ENCODE measurements at regions not wholly inside any gene's neighbourhood (a gene's known extent, or its start where the extent isn't known, plus 50 kb on each side); places are given as distances from the start of the nearest gene placed in this dataset.

DNA sequence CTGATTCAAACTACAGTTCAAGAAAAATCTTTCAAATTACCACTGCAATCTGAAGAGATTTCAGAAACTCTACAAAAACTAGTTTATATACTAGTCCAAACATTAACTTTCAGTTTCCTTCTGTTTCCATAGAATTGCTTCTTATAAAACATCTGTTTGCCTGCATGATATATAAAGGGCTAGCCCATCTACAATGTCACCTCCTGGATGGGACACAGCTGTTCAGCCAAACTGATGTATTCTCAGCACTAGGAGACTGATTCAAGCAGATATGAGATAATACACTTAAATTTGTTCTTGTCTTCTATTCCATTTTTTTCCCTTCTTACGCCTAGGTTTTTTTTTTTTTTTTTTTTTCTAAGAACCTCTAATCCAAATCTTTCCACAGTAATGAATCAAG lies 1569.7 kb upstream of the IGFBP7 start:
- DNase-seq: no peak

DNA sequence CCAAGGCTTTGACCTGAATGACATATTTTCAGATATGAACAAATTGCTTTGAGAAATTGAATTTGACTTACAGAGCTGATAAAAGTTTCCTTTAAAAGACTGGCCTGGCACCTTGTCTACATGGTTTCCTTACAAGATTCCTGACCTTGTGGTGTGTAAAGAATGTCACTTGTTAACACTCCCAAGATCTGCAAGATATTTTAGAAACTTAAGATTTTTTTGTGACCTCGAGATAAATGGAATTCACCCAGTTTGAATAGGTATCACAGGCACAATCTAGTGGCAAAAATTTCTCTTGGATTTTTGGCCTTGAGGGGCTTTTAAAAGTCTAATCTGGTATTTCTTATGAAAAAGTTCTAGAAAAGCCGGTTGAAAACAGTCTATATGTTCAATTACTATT lies 1568.9 kb upstream of the IGFBP7 start:
- DNase-seq: no peak

DNA sequence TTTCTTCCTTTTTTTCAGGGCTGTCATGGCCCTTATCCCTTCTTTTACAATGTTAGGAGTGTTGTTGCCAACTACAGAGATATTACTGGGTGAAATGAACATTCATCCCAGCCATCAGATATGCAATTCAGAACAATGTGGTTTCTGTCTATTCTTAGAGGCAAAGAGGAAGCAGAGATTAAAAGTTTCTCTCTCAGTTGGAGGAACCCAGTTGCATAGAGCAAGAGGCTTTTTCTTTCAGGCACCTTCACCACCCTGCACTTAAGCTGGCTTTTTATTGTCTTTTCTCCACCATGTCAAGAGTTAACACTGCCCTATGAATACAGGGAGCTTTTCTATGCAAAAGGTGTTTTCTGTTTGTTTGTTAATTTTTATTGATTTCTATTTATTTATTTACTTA lies 1559.6 kb upstream of the IGFBP7 start:
- DNase-seq: no peak

DNA sequence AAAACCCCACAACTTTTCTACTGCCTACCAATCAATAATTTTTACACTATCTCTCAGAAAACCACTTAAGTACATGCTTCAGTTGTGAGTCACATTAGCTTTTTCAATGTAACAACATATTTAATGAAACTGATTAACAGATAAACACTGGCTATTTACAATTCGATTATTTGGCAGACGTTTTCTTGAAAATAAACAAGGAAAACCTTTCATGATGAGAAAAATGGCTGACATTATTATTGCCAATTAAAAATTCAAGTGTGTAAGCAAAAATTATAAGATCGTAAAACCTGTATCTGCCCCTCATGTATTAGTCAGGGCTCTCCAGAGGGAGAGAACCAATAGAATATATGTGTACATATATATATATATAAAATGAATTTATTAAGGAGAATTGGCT lies 1555.5 kb upstream of the IGFBP7 start:
- no peak for DNase-seq

DNA sequence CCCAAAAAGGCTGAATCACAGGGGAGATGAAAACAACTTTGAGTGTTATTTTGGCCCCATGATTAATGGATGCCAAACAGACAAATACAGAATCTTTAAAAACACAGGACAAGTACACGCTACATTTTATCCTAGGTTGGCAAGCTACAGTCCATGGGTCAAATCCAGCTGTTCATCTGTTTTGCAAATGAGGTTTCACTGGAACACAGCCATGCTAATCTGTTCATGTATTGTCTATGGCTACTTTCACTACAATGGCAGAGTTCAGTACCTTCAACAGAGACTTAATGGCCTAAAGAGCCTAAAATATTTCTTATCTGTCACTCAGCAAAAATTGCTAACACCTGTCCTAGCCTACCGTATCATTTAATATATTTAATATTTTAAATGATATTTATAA lies 1548.5 kb upstream of the IGFBP7 start:
- DNase-seq: no peak

DNA sequence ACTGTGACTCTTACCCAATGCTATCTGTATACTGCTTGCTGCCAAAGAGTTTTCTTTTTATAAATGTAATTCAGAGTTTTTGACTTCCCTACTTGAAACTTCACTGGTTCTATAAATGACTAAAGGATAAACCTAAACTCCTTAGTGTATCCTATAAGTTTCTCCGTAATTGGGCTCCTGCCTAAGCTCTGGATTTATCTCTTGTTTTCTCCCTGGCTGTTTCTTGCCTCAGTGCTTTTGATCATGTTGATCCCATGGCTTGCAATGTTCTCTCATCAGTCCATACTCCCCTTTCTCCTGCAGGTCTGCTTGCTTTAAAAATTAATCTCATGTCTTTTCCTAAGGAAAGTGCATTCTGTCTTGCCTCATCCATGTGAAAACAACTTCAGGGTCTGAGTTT lies 1543.1 kb upstream of the IGFBP7 start:
- no peak for DNase-seq

DNA sequence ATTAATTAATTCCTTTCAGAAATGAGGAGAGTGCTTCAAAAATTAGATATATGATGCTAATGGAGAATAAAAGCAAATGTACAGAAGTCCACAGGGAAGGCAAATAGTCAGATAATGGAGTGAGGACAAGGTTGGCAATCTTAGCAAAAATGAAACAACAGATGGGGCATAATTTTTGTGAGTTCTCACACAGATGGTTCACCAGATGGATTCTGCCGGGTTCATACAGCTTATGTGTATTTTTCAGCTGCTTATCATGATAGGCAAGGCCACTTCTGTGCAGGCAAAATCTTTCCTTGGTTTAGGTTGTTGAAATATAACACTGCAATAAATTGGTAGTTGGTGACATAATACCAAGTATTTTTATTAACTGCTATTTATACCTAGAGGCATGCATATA lies 1539.0 kb upstream of the IGFBP7 start:
- DNase-seq: no peak

DNA sequence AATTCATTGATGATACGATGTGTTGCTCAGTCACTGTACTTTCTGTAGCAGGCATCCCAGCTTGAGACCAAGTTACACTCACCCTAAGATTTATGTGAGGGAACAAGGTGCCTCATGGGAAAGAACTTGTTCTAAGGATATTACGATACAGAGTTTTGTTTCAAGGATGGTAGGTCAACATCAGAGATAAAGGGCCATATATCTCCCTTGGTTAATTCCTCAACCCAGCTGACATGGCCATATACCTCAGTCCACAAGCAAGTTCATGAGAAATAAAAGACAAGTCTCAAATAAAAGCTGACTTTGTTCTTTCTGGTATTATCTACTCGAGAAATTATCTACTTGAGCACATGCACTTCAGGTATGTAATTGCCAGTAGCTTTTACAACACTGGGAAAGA lies 1535.9 kb upstream of the IGFBP7 start:
- no peak for DNase-seq

DNA sequence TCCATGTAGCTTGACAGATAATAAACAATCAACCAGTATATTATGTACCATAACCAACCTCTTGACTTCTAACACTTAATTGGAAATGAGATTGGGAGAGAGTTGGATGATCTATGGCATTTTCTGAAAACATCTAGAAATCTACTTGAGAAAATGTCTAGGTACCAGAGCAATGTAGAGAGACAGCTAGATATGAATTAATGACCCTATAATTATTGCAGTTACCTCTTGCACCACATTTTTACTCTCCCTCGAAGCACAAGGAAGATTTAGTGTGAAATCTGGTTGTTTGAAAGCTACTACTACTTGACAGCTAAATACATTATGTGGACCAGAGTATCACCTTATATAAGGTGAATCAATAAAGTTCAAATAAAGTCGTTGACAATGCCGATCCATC lies 1534.4 kb upstream of the IGFBP7 start:
- no peak for DNase-seq

DNA sequence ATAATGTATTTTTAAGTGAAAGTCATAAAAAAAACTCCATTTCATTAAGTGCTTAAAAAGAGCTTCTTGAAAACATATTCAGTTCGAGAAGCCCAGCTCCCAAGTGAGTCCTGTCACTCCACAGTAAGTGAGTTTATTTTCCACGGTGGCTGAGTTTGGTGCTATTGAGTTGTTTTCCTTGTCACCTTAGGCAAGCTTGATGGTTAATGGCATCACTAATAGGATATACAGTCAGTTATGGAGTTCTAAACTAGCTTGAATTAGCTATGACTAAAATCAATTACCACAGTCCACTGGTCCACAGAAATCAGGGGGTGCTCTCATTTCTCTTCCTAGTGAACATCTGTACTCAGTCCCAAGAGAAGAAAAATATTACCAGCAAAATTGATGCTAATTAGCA lies 1526.2 kb upstream of the IGFBP7 start:
- no peak for DNase-seq

DNA sequence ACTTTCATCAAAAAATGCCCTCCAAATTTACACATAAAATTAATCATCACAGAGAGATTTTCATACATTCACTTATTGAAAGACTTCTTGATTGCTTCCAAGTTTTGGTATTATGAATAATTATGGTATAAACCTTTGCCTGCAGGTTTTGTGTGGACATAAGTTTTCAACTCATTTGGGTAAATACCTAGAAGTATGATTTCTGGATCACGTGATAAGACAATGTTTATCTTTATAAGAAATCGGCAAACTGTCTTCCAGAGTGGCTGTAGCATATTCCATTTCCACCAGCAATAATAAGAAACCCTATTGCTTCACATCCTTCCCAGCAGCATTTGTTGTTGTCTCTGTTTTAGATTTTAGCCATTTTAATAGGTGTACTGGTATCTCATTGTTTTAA lies 1507.0 kb upstream of the IGFBP7 start:
- DNase-seq: no peak

DNA sequence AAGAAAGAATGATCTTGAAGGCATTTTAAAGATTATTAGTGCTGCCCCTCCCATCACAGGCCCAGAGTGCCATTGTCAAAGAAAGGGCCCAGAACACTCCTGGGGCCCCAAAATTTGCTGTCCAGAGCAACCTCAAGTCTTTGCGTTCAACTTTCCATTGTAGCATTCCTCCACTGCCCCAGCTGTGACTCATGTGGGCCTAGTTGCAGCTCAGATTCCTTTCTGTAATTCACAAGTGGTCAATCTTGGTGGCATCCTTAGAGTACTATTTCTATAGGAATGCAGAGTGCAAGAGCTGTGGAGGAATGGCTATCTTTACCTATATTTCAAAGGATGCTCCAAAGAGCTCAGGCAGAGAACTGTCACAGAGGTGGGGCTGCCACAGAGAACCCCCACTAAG lies 1500.8 kb upstream of the IGFBP7 start:
- no peak for DNase-seq

DNA sequence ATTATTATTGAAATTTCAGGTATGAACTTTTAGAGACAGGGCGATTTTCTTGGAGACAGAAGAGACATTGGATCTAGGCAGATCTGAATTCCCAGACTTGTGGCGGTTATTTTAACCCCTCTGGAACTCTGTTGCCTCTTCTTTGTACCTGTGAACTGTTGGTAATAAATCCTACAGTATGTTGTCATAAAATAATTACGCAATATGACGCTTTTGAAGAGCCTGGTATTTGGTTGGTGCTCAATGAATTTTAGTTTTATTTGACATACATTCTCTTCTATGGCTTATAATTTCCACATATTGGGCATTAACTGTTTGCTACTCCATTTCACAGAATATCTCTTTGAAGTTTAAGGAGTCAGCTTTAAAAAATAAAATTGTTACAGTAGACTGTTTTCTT lies 1496.1 kb upstream of the IGFBP7 start:
- no peak for DNase-seq

DNA sequence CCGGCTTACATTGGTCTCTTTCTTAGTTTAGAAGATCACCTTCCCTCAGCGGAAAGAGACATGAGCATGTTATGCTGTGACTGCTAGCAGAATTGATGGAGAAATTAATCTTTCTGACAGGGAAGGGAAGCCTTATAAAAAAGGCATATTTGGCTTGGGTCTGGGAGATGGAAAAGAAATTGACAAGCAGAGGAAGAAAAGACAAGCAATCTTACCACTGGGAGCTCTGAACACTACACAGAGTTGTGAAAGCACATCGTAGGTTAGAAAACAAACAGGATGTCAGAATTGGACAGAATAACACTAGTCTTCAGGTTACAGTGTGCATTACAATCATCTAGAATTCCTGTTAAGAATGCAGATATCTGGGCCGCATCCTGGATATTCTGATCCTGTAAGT lies 1493.8 kb upstream of the IGFBP7 start:
- DNase-seq: no peak

DNA sequence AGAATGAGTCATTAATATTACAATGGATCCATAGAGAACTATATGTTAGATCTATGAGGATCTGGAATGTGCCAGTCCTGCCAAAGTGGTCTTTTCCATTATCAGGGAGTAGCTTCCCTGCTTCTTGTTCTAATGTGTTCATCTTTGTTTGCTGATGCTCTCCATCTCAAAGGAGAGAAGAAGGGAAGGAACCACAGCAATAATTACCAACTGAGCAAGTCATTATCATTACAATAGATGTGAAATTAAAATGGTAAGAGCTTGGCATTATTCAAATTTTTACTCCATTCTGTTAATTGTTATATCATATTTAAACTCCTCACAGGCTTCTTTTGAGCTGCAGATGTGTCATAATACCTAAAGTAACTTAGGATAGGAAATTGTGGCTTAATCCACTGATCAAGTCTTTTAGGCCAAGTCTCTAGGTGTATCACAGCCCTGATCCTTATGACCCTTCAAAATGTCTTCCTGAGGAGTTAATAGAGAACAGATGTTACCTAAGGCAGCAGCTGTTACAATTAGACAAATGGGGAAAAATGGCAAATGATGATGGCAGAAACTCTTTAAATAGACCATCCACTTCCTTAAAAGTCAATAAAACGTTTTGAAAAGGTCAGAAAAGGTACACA lies 1492.7 kb upstream of the IGFBP7 start:
- DNase-seq: no peak

DNA sequence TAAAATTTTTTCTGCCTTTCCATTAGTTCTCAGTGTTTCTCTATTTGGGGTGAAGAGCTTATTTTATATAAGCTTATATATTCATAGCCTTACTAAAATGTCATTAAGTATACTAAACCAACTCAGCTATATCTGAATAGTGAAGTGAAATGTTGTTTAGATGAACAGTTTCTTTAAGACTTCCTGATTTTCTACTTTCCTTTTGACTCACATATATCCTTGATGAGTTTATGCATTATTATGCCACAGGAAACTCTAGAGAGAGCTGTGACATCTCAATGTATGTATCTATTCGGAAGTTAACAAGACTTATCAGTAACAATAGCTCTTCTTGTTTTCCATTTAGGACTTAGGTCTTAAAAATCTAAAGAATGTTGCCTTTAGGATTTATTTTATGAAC lies 1491.8 kb upstream of the IGFBP7 start:
- DNase-seq: no peak

DNA sequence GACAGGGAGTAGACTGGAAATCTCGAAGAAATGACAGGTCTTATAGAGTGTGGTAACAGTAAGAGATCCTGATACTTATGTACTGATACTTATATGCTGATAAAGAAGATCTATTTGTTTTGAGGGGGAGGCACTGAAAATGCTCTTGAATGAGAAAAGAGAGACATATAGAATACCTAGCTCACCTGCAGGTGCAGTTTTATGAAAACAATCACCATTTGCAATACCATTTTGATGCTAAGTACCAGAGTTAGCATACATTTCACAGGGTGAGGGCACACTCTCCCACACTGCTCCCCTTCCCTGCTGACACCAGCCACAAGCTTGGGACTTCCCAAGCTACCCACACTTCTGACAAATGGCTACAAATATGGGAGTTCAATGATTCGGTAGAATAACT lies 1490.1 kb upstream of the IGFBP7 start:
- DNase-seq: no peak

DNA sequence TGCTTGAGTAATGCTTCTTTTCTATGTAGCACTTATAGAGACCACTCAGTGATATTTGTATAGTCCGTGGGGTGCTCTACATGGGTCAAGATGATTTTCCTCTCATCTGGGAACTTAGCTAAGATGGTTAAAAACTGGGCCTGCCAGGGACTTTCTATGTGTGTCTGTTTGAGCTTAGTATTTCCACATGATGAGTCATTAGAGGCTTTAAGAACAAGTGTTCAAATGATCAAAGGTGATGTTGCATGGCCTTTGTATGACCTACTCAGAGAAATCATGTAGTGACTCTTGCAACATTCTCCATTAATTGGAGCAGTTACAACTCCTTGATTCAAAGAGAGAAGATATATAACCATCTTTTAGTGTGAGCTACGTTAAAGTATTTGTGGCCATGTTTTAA lies 1480.5 kb upstream of the IGFBP7 start:
- DNase-seq: no peak

DNA sequence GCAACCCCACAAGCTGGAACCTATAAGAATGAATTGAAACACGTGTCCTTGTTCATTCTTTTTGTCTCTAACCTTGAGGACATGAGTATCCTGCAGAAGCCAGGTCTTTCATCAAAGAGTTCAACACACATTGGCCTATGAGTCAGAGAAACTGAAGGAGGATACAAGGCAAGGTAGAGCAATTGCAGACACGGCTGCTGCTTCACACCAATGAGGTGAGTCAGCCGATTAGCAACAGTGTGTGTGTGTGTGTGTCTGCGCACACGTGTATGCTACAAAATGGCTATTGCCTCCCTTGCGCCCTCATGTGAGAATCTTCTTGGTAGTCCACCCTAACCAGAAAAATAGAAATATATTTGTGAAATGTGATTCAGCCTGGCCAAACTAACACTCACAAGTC lies 1477.7 kb upstream of the IGFBP7 start:
- DNase-seq: no peak

DNA sequence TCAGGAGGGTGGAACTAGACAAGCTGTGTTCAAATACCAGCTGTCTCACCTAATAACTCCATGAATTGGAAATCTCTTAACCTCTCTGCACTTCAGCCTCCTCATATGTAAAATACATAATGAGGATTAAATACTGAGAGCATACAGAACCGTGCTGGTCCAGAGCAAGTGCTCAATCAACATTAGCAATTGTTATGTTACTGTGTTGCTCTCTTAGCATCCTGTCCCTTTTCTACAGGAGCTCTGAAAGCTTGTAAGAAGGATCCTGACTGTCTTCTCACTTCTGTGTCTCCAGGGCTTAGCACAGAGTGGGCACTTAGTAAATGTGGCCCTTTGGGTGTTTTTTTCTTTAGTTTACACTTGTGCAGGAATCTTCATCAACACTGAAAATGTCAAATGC lies 1456.1 kb upstream of the IGFBP7 start:
- DNase-seq: no peak

DNA sequence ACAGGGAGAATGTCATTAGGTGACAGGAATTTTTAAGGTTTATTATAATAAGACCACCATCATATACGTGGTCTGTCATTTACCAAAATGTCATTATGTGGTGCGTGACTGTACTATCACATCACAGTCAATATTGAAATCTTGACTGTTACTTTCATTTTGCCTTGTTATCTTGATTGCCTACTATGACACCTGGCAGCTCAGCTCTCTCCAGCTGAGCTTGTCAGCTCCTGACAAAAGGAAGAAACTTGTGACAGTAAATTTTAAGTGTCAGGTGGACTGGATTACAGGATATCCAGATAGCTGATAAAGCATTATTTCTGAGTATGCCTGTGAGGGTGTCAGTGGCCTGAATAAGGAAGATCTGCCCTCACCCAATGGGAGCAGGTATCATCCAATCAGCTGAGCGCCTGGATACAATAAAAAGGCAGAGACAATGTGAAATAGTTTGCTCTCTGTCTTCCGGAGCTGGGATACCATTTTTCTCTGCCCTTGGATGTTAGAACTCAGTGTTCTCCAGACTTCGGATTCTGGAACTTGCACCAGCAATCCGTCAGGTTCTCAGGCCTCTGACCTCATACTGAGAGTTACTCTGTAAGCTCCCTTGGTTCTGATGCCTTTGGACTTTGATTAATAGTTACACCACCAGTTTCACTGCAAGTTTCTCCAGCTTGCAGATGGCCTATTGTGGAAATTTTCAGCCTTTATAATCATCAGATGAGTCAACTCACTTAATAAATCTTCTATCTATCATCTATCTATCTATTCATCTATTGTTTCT lies 1454.7 kb upstream of the IGFBP7 start:
- DNase-seq: no peak

DNA sequence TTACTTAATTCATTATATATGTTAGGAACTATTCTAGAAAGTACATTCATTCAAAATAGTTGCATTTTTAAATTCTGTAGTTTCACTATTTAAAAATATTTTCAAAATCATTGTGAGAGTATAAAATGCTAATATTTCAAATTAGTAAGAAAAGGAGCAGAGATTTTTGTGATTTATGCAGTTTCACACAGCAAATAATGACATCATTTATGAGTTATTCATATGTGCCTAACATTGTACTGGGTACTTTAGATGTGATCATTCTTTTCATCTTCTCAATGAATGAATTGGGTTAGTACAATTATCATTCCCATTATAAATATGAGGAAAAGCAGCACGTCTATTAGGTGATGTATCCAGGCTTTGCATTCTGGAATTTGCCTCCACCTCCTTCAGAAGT lies 1451.0 kb upstream of the IGFBP7 start:
- no peak for DNase-seq

DNA sequence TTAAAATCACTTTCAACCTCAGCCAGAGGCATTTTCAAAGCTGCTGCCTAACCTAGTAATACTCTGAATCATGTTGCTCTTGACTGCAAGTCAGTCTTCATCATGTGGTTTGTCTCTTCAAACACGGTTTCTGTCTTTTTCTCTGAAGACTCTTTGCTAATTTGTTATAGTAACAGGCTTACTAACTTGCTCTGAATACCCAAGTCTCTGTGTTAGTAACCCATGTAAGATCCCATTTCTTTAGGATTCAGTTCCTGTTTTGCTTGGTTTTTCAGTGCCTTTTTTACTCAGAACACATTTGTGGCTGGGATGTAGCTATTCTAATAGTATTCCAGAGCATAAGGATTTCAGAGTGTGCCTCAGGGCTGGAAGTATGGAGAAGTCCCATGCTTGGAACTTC lies 1450.6 kb upstream of the IGFBP7 start:
- no peak for DNase-seq

DNA sequence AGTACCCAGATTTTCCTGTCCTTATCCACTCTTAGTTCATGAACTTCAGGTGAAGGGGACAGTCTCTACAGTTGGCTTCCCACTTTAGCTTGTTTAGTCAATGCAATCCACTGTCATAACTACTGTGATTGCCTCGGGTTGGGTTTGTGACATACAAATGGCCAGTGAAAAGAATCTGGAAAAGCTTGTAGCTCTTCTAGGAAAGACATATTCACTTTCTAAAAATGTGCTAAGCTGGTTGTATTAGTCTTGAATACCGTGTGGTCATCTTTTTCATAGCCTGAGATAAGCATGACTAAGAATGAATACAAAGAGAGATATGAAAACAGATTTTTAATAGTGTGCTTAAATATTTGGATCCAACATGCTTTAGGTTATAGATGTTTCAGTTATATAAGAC lies 1443.5 kb upstream of the IGFBP7 start:
- no peak for DNase-seq

DNA sequence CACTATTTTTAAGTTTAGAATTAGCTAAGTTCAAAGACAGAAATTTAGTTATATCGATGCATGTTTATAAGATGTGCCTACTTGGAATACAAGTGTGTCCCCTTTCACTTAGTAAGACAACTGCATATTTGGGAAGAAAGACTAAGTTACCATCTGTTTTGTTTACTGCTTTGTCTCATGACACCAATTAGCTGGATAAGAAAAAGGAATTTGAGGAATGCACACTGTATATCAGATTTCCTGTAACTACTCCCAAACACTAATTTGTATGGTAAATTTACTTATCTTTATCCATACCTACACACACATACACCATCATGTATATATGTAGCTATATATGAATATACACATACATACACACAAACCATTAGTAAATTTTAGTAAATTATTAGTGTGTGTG lies 1442.8 kb upstream of the IGFBP7 start:
- no peak for DNase-seq

Measured in skin of body (tissue), 1 donor.